ENCODE measurements at regions not wholly inside any gene's neighbourhood (a gene's known extent, or its start where the extent isn't known, plus 50 kb on each side); places are given as distances from the start of the nearest gene placed in this dataset.

- H3K36me3 Mint-ChIP-seq, result no peaks in the 10 kb centered on the region
- ATAC-seq (no peak), DNase-seq (no peak)
- no peak overlapping the region for H3K27ac Mint-ChIP-seq
- no peak overlapping the region for H3K4me3 Mint-ChIP-seq
- no peaks in the 10 kb centered on the region for H3K9me3 Mint-ChIP-seq (ENCODE audit: low read depth)
- CTCF ChIA-PET, result interaction anchor here (0.7 kb wide), 2 partner anchors 896 to 1143 kb away, joined by 3 to 4 read pairs; no protein-coding TSS in a partner anchor
- peaks cover 10% of the 10 kb centered on the region for H3K27me3 Mint-ChIP-seq
- no peaks in the 10 kb centered on the region for H3K4me1 Mint-ChIP-seq
Measured at GRCh38 chr11:111097191-111097590, 148.3 kb upstream of the POU2AF2 start.

DNA sequence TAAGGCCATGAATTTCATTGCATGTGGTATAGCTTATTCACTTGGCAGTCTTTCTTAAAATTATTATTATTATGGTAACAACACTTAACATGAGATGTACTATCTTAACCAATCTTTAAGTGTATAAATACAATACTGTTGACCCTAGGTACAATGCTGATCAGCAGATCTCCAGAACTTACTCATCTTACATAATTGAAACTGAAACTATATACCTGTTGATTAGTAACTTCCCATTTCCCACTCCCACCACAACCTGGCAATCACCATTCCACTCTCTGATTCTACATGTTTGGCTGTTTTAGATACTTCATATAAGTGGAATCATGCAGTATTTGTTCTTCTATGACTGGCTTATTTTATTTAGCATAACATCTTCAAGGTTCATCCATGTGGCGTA, 150.2 kb upstream of the POU2AF2 start:
- Mint-ChIP-seq H3K36me3 (no peaks in the 10 kb centered on the region), H3K27me3 (peaks cover 6% of the 10 kb centered on the region), H3K27ac (no peak overlapping the region), H3K4me1 (no peaks in the 10 kb centered on the region), H3K9me3 (ENCODE audit: low read depth) (no peaks in the 10 kb centered on the region), H3K4me3 (no peak overlapping the region)
- no peak for DNase-seq
- ATAC-seq, result no peak
- CTCF ChIA-PET, result no interaction called here

GRCh38 chr11:111093061-111093460, 152.5 kb upstream of the POU2AF2 start:
- DNase-seq (no peak), ATAC-seq (no peak)
- Mint-ChIP-seq H3K36me3 (no peaks in the 10 kb centered on the region), H3K27me3 (peaks cover 9% of the 10 kb centered on the region), H3K9me3 (ENCODE audit: low read depth) (no peaks in the 10 kb centered on the region), H3K4me1 (no peaks in the 10 kb centered on the region), H3K27ac (no peak overlapping the region), H3K4me3 (no peak overlapping the region)
- CTCF ChIA-PET, result no interaction called here

- H3K27ac Mint-ChIP-seq, result no peak overlapping the region
- H3K27me3 Mint-ChIP-seq, result peaks cover 12% of the 10 kb centered on the region
- no peaks in the 10 kb centered on the region for H3K36me3 Mint-ChIP-seq
- no peak for DNase-seq
- CTCF ChIA-PET, result no interaction called here
- no peak overlapping the region for H3K4me3 Mint-ChIP-seq
- H3K4me1 Mint-ChIP-seq, result no peaks in the 10 kb centered on the region
- no peaks in the 10 kb centered on the region for H3K9me3 Mint-ChIP-seq (ENCODE audit: low read depth)
- ATAC-seq, result no peak
Measured at GRCh38 chr11:111091321-111091938, 154.1 kb upstream of the POU2AF2 start.

- ATAC-seq, result no peak
- CTCF ChIA-PET, result no interaction called here
- Mint-ChIP-seq H3K4me1 (no peaks in the 10 kb centered on the region), H3K4me3 (no peak overlapping the region), H3K36me3 (no peaks in the 10 kb centered on the region), H3K27me3 (peaks cover 12% of the 10 kb centered on the region), H3K27ac (no peak overlapping the region), H3K9me3 (ENCODE audit: low read depth) (no peaks in the 10 kb centered on the region)
- no peak for DNase-seq
Measured at GRCh38 chr11:111089759-111090158, 155.8 kb upstream of the POU2AF2 start.

GRCh38 chr11:111088847-111089355, 156.6 kb upstream of the POU2AF2 start:
- H3K36me3 Mint-ChIP-seq, result no peaks in the 10 kb centered on the region
- H3K27me3 Mint-ChIP-seq, result peaks cover 12% of the 10 kb centered on the region
- CTCF ChIA-PET, result no interaction called here
- no peaks in the 10 kb centered on the region for H3K9me3 Mint-ChIP-seq (ENCODE audit: low read depth)
- ATAC-seq, result no peak
- H3K4me3 Mint-ChIP-seq, result no peak overlapping the region
- H3K27ac Mint-ChIP-seq, result no peak overlapping the region
- H3K4me1 Mint-ChIP-seq, result no peaks in the 10 kb centered on the region
- no peak for DNase-seq

- ATAC-seq, result no peak
- Mint-ChIP-seq H3K4me3 (no peak overlapping the region), H3K27ac (no peak overlapping the region), H3K9me3 (ENCODE audit: low read depth) (no peaks in the 10 kb centered on the region), H3K4me1 (no peaks in the 10 kb centered on the region), H3K36me3 (no peaks in the 10 kb centered on the region), H3K27me3 (peaks cover 6% of the 10 kb centered on the region)
- no peak for DNase-seq
- CTCF ChIA-PET, result no interaction called here
Measured at GRCh38 chr11:111086058-111086457, 159.5 kb upstream of the POU2AF2 start.

DNA sequence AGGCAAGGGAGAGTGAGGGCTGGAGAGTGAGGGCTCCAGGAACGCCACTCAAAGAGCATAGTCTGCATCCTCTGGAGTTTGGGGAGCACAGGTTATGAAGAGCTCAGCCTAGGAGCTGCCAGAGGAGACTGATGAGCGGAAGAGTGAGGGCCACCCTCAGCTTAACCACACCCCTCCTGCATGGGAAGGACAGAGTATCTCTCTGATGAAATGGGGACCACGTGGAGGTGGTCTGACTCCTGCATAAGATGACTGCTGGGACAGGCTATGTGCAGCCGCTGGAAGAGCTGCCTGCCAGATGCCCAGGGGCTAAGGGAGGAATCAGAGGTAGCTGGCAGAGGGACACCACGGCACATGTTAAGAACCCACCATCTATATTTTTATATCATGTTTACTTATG, 162.9 kb upstream of the POU2AF2 start:
- CTCF ChIA-PET, result no interaction called here
- no peaks in the 10 kb centered on the region for H3K4me1 Mint-ChIP-seq
- no peak overlapping the region for H3K4me3 Mint-ChIP-seq
- no peak for ATAC-seq
- no peak overlapping the region for H3K27ac Mint-ChIP-seq
- no peaks in the 10 kb centered on the region for H3K9me3 Mint-ChIP-seq (ENCODE audit: low read depth)
- H3K27me3 Mint-ChIP-seq, result peaks cover 3% of the 10 kb centered on the region
- H3K36me3 Mint-ChIP-seq, result no peaks in the 10 kb centered on the region
- no peak for DNase-seq

DNA sequence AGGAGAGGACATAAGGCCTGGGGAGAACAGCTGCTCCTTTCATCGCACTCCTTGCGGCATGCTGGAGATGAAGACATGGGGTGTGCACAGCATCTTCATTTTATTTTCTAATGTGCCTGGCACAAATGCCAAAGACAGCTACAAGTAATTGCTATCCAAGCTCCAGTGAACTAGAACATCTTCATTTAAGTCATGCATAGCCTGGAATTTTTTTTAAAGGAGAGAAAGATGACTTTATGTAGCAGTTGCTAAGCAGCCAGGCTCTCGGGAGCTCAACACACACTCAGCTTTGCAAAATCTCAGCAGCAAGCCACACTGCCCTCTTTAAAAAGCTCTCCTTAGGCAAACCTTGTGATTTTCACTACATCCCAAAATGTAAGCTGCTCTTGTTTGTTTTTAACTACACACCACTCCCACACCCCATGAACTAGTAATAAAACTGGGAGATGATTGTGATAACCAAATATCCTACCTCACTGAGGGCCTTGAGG, 164.5 kb upstream of the POU2AF2 start:
- Mint-ChIP-seq H3K27me3 (no peaks in the 10 kb centered on the region), H3K36me3 (no peaks in the 10 kb centered on the region)
- no peak for ATAC-seq

DNA sequence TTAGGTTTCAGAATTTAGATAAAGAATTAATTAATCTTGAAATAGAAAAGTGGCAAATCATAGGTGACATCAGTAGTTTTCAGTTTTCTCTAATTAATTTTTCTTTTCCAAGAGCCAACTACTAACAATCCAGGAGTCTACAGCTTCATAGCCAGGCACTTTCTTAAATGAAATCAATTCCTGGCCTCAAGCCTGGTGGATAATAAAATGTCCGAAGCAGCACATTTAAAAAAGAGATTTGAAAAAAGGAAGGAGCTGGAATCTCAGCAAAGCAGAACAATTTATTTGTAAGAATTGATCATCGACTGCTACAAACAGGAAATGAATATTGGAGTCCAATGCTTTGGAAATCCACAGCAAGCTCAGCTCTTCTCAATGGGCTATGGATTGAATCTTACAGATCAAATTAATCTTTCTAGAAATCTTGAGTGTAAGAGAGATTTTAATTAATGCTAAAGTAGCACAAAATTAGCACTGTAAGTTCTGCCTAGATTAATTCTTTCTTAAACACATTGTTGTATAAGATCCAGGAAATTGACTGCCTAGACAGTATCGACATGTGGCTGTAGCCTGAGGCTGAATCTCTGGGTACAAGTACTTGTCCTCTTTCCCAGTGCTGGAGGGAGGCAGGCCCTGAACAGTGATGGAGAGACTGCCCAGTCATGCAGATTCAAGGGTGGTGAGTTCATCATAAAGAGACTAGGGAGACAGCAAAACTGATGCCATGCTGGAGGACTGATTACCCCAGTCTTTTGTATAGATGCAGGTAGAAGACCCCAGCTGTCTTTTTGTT, 167.8 kb upstream of the POU2AF2 start:
- Mint-ChIP-seq H3K4me3 (no peak overlapping the region), H3K9me3 (ENCODE audit: low read depth) (no peaks in the 10 kb centered on the region), H3K27me3 (no peaks in the 10 kb centered on the region), H3K4me1 (no peaks in the 10 kb centered on the region), H3K36me3 (no peaks in the 10 kb centered on the region), H3K27ac (no peak overlapping the region)
- DNase-seq (no peak), ATAC-seq (no peak)
- CTCF ChIA-PET, result no interaction called here

More for the DNA sequence above, 164.5 kb upstream of the POU2AF2 start:
- Mint-ChIP-seq H3K4me1 (no peaks in the 10 kb centered on the region), H3K27ac (no peak overlapping the region), H3K9me3 (ENCODE audit: low read depth) (no peaks in the 10 kb centered on the region), H3K4me3 (no peak overlapping the region)
- CTCF ChIA-PET, result no interaction called here
- no peak for DNase-seq

DNA sequence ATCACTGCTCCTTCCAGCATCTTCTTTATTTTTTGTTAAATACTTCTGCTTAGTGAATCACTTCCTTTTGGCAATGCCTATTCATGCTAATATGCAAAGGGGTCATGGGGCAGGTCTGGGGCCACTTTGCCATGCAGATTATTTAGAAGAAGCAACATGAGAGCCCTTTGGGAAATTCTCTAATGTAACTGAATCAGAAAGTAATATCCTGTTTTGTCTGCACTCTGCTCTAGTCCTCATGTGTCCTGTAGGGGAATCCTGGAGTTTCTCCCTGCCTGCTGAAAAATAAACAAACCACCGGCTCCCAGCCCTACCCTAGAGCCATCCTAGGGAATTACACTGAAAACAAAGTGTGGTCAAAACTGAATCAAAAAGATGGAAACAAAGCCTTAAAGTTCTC, 176.5 kb upstream of the POU2AF2 start:
- ATAC-seq (no peak), DNase-seq (no peak)
- no peaks in the 10 kb centered on the region for H3K36me3 Mint-ChIP-seq
- no peak overlapping the region for H3K27ac Mint-ChIP-seq
- CTCF ChIA-PET, result no interaction called here
- no peaks in the 10 kb centered on the region for H3K4me1 Mint-ChIP-seq
- no peaks in the 10 kb centered on the region for H3K27me3 Mint-ChIP-seq
- no peak overlapping the region for H3K4me3 Mint-ChIP-seq
- peaks cover 5% of the 10 kb centered on the region for H3K9me3 Mint-ChIP-seq (ENCODE audit: low read depth)

- no peaks in the 10 kb centered on the region for H3K4me1 Mint-ChIP-seq
- no peak overlapping the region for H3K4me3 Mint-ChIP-seq
- H3K27me3 Mint-ChIP-seq, result no peaks in the 10 kb centered on the region
- CTCF ChIA-PET, result no interaction called here
- H3K9me3 Mint-ChIP-seq (ENCODE audit: low read depth), result peaks cover 5% of the 10 kb centered on the region
- ATAC-seq, result no peak
- DNase-seq, result no peak
- H3K27ac Mint-ChIP-seq, result no peak overlapping the region
- H3K36me3 Mint-ChIP-seq, result no peaks in the 10 kb centered on the region
Measured at GRCh38 chr11:111067994-111068393, 177.5 kb upstream of the POU2AF2 start.

GRCh38 chr11:111066846-111067245, 178.7 kb upstream of the POU2AF2 start:
- Mint-ChIP-seq H3K9me3 (ENCODE audit: low read depth) (peaks cover 5% of the 10 kb centered on the region), H3K27me3 (no peaks in the 10 kb centered on the region), H3K27ac (no peak overlapping the region), H3K36me3 (no peaks in the 10 kb centered on the region), H3K4me1 (no peaks in the 10 kb centered on the region), H3K4me3 (no peak overlapping the region)
- DNase-seq (no peak), ATAC-seq (no peak)
- CTCF ChIA-PET, result no interaction called here
